ENCODE measurements at regions not wholly inside any gene's neighbourhood (a gene's known extent, or its start where the extent isn't known, plus 50 kb on each side); places are given as distances from the start of the nearest gene placed in this dataset.

GRCh38 chr1:55882931-55883330, 667.8 kb upstream of the USP24 start:
- H3K4me2 ChIP-seq: no peak overlapping the region
- H2AFZ ChIP-seq (replicated peaks): no peak overlapping the region
- H3K79me2 ChIP-seq (ENCODE audit: low read depth): no peaks in the 10 kb centered on the region
- H3K4me1 ChIP-seq: no peaks in the 10 kb centered on the region
- no peaks in the 10 kb centered on the region for H3K9me3 Mint-ChIP-seq
- H3K27me3 Mint-ChIP-seq (ENCODE audit: insufficient read depth, low read depth): peaks cover under 1% of the 10 kb centered on the region
- no peaks in the 10 kb centered on the region for H3K36me3 ChIP-seq
- DNase-seq (ENCODE audit: low spot score): no peak
- no peaks in the 10 kb centered on the region for H3K9me3 ChIP-seq (ENCODE audit: low read depth)
- H3K36me3 Mint-ChIP-seq: no peaks in the 10 kb centered on the region
- H3K27me3 ChIP-seq: no peaks in the 10 kb centered on the region
- H3K27ac Mint-ChIP-seq: no peak overlapping the region
- no peak overlapping the region for H3K9ac ChIP-seq
- no peak overlapping the region for H3K4me3 Mint-ChIP-seq
- peaks cover 12% of the 10 kb centered on the region for H3K4me1 Mint-ChIP-seq
- TF ChIP-seq CTCF (IDR thresholded peaks at IDR 0.05) (no peak), EZH2 (IDR thresholded peaks at IDR 0.05) (no peak), EZH2phosphoT487 (IDR thresholded peaks at IDR 0.05) (no peak)
- H3F3A ChIP-seq (ENCODE audit: low read depth): no peaks in the 10 kb centered on the region
- no peak overlapping the region for H3K27ac ChIP-seq
- H4K20me1 ChIP-seq (ENCODE audit: low read depth): no peaks in the 10 kb centered on the region
- no peak overlapping the region for H3K4me3 ChIP-seq

- Mint-ChIP-seq H3K27me3 (ENCODE audit: insufficient read depth, low read depth) (peaks cover under 1% of the 10 kb centered on the region), H3K4me3 (no peak overlapping the region), H3K9me3 (no peaks in the 10 kb centered on the region), H3K27ac (no peak overlapping the region), H3K36me3 (no peaks in the 10 kb centered on the region), H3K4me1 (no peaks in the 10 kb centered on the region)
- Histone ChIP-seq H3K9me3 (ENCODE audit: low read depth) (no peaks in the 10 kb centered on the region), H3K36me3 (no peaks in the 10 kb centered on the region), H3K9ac (no peak overlapping the region), H3K4me2 (no peak overlapping the region), H3K4me1 (no peaks in the 10 kb centered on the region), H3K4me3 (no peak overlapping the region), H3K27ac (no peak overlapping the region), H3K27me3 (no peaks in the 10 kb centered on the region), H3K79me2 (ENCODE audit: low read depth) (no peaks in the 10 kb centered on the region), H3F3A (ENCODE audit: low read depth) (no peaks in the 10 kb centered on the region), H4K20me1 (ENCODE audit: low read depth) (no peaks in the 10 kb centered on the region), H2AFZ (replicated peaks) (no peak overlapping the region)
- no peak for DNase-seq (ENCODE audit: low spot score)
- TF ChIP-seq EZH2phosphoT487 (IDR thresholded peaks at IDR 0.05): no peak
- TF ChIP-seq CTCF (IDR thresholded peaks at IDR 0.05): no peak
- no peak for TF ChIP-seq EZH2 (IDR thresholded peaks at IDR 0.05)
Observed at GRCh38 chr1:55879346-55879745, 664.2 kb upstream of the USP24 start.

- DNase-seq (ENCODE audit: low spot score): no peak
- Histone ChIP-seq H3K27ac (no peak overlapping the region), H3K4me3 (no peak overlapping the region), H3K9me3 (ENCODE audit: low read depth) (no peaks in the 10 kb centered on the region), H3K27me3 (no peaks in the 10 kb centered on the region), H3K9ac (no peak overlapping the region), H3K79me2 (ENCODE audit: low read depth) (no peaks in the 10 kb centered on the region), H3K4me1 (no peaks in the 10 kb centered on the region), H4K20me1 (ENCODE audit: low read depth) (no peaks in the 10 kb centered on the region), H2AFZ (replicated peaks) (no peak overlapping the region), H3F3A (ENCODE audit: low read depth) (no peaks in the 10 kb centered on the region), H3K4me2 (no peak overlapping the region), H3K36me3 (no peaks in the 10 kb centered on the region)
- Mint-ChIP-seq H3K27ac (no peak overlapping the region), H3K4me3 (no peak overlapping the region), H3K27me3 (ENCODE audit: insufficient read depth, low read depth) (peaks cover 4% of the 10 kb centered on the region), H3K9me3 (no peaks in the 10 kb centered on the region), H3K4me1 (no peaks in the 10 kb centered on the region), H3K36me3 (no peaks in the 10 kb centered on the region)
- TF ChIP-seq EZH2 (IDR thresholded peaks at IDR 0.05): no peak
- TF ChIP-seq CTCF (IDR thresholded peaks at IDR 0.05): no peak
- no peak for TF ChIP-seq EZH2phosphoT487 (IDR thresholded peaks at IDR 0.05)
Observed at GRCh38 chr1:55877437-55878232, 662.5 kb upstream of the USP24 start.

Measured in neural progenitor cell (in vitro differentiated cells).